Neural cell (in vitro differentiated cells): ENCODE measurements at regions not wholly inside any gene's neighbourhood (a gene's known extent, or its start where the extent isn't known, plus 50 kb on each side); places are given as distances from the start of the nearest gene placed in this dataset.

Source experiments
- H2AFZ ChIP-seq: fragments of 200-600, 300-800 bp; sonication (generic), shearing (Covaris generic); 2 replicates; pipeline ENCODE4 v1.6.0; 2014; ENCODE audit warnings: low read depth, mild to moderate bottlenecking, antibody characterized with exemption, low read length, moderate library complexity
- H3F3A ChIP-seq: fragments of 200-600 bp; shearing (Covaris generic); 2 replicates; pipeline ENCODE4 v1.6.1; 2016; ENCODE audit warnings: mild to moderate bottlenecking, moderate library complexity, mixed read lengths, antibody characterized with exemption, low read length; ENCODE audit not compliant: insufficient read depth, poor library complexity, severe bottlenecking
- H3K27ac ChIP-seq: fragments of 200-600, 300-800 bp; sonication (generic), shearing (Covaris generic); 2 replicates; pipeline ENCODE4 v1.5.1; 2014; ENCODE audit warnings: mild to moderate bottlenecking, low read length, moderate library complexity
- H3K27me3 ChIP-seq: fragments of 300-800, 200-600 bp; sonication (generic), shearing (Covaris generic); 2 replicates; pipeline ENCODE4 v1.6.0; 2014; ENCODE audit warnings: mild to moderate bottlenecking, low read depth, low read length, moderate library complexity; ENCODE audit not compliant: insufficient read depth
- H3K36me3 ChIP-seq: fragments of 300-800, 200-600 bp; sonication (generic), shearing (Covaris generic); 2 replicates; pipeline ENCODE4 v1.5.1; 2014; ENCODE audit warnings: mild to moderate bottlenecking, antibody characterized with exemption, low read length, moderate library complexity; ENCODE audit not compliant: insufficient read depth
- H3K4me2 ChIP-seq: fragments of 300-800, 200-600 bp; sonication (generic), shearing (Covaris generic); 2 replicates; pipeline ENCODE4 v1.6.0; 2014; ENCODE audit warnings: mild to moderate bottlenecking, low read length
- H3K4me3 ChIP-seq: fragments of 300-800, 200-600 bp; sonication (generic), shearing (Covaris generic); 2 replicates; pipeline ENCODE4 v1.5.1; 2014; ENCODE audit warnings: mild to moderate bottlenecking, low read length, moderate library complexity
- H3K79me2 ChIP-seq: fragments of 200-600 bp; shearing (Covaris generic); replicated peaks from 2 replicates; pipeline ENCODE4 v1.6.0; 2014; ENCODE audit warnings: mild to moderate bottlenecking, low read length, moderate library complexity; ENCODE audit not compliant: insufficient read depth
- H3K9ac ChIP-seq: fragments of 300-800, 200-600 bp; sonication (generic), shearing (Covaris generic); 2 replicates; pipeline ENCODE4 v1.6.1; 2016; ENCODE audit warnings: mild to moderate bottlenecking, low read length, mixed read lengths
- H3K9me2 ChIP-seq: fragments of 200-600 bp; shearing (Covaris generic); 2 replicates; pipeline ENCODE4 v1.6.1; 2016; ENCODE audit warnings: mild to moderate bottlenecking, low read length, mixed read lengths; ENCODE audit not compliant: insufficient read depth
- H3K9me3 ChIP-seq: fragments of 200-600, 300-800 bp; sonication (generic), shearing (Covaris generic); 2 replicates; pipeline ENCODE4 v1.6.1; 2016; ENCODE audit warnings: mild to moderate bottlenecking, mixed run types, low read length, moderate library complexity, mixed read lengths
- H4K20me1 ChIP-seq: fragments of 200-600 bp; shearing (Covaris generic); 2 replicates; pipeline ENCODE4 v1.6.1; 2016; ENCODE audit warnings: mild to moderate bottlenecking, mixed run types; ENCODE audit not compliant: insufficient read depth
- EP300 ChIP-seq: fragments of 450-650 bp; conservative IDR thresholded peaks from 2 replicates; pipeline ENCODE4 v1.6.1; 2014; ENCODE audit warnings: antibody characterized with exemption, mild to moderate bottlenecking, moderate library complexity; ENCODE audit not compliant: poor library complexity, severe bottlenecking
- EZH2 ChIP-seq: fragments of 200-600, 300-800 bp; shearing (Covaris generic), sonication (generic); IDR thresholded peaks from 2 replicates; pipeline ENCODE4 v1.6.1; 2014; ENCODE audit warnings: antibody characterized with exemption, low read length, borderline replicate concordance, mild to moderate bottlenecking; ENCODE audit not compliant: insufficient read depth, poor library complexity, severe bottlenecking
- MXI1 ChIP-seq: fragments of 450-650 bp; conservative IDR thresholded peaks from 2 replicates; pipeline ENCODE4 v1.6.1; 2014; ENCODE audit warnings: antibody characterized with exemption, mild to moderate bottlenecking; ENCODE audit not compliant: poor library complexity, severe bottlenecking
- POLR2AphosphoS5 ChIP-seq: IDR thresholded peaks from 2 replicates; pipeline ENCODE4 v1.6.1; 2012
- RAD21 ChIP-seq: fragments of 450-650 bp; conservative IDR thresholded peaks from 2 replicates; pipeline ENCODE4 v1.6.1; 2014; ENCODE audit warnings: antibody characterized with exemption, mild to moderate bottlenecking, moderate library complexity
- SMC3 ChIP-seq: fragments of 450-650 bp; conservative IDR thresholded peaks from 2 replicates; pipeline ENCODE4 v1.6.1; 2014; ENCODE audit warnings: antibody characterized with exemption, mild to moderate bottlenecking, moderate library complexity; ENCODE audit not compliant: poor library complexity
- TAF1 ChIP-seq: IDR thresholded peaks from 2 replicates; pipeline ENCODE4 v1.6.1; 2012; ENCODE audit warnings: low read depth
- TF ChIP-seq, protein P1 (sequence below): IDR thresholded peaks from 2 replicates; pipeline ENCODE4 v1.6.1; 2012; ENCODE audit warnings: borderline replicate concordance
- TF ChIP-seq, protein P2 (sequence below): fragments of 450-650 bp; IDR thresholded peaks from 2 replicates; pipeline ENCODE4 v1.5.1; 2014; ENCODE audit warnings: antibody characterized with exemption, mild to moderate bottlenecking, moderate library complexity; ENCODE audit not compliant: poor library complexity, severe bottlenecking

DNA sequence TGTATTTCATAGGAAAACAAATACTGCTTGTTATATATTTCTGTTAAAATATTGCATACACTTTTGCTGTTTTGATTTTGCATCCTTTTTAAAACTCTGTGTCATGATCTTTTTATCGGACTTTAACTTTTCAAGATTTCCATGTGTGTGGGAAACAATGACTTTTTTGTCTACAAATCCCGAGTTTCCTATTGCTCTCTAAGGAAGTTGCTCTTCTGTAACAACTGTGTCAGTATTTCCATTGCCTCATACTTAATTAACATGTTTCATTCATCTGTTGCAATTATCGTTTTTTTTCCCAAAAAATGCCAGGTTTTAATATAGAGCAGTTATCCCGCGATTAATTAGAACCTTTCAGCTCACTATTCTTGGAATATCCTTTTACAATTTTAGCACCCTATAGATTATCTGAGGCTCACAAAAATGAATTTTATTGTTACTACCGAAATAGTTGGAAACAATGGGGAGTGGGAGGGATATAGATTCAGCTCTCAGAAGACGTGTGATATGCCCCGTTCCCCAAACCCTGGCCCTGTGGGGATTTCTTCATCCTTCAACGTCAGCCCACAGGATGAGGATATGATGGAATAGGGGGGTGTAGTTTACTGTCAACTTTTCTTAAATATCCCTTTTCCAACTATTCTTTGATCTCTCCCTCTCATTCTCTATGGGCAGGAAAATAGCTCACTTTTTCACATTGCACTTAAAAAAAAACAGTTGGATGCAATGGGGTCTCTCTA, 297.6 kb upstream of the IGFBP3 start:
- H3K79me2 ChIP-seq = no peaks in the 10 kb centered on the region
- H3K4me3 ChIP-seq = no peak overlapping the region
- H3K9me3 ChIP-seq = no peaks in the 10 kb centered on the region
- H3F3A ChIP-seq = no peaks in the 10 kb centered on the region
- no peak overlapping the region for H2AFZ ChIP-seq
- H3K9ac ChIP-seq = no peak overlapping the region
- no peaks in the 10 kb centered on the region for H4K20me1 ChIP-seq
- no peak overlapping the region for H3K4me2 ChIP-seq
- H3K27me3 ChIP-seq = no peaks in the 10 kb centered on the region
- no peaks in the 10 kb centered on the region for H3K36me3 ChIP-seq
- no peaks in the 10 kb centered on the region for H3K9me2 ChIP-seq
- no peak overlapping the region for H3K27ac ChIP-seq
- TF ChIP-seq MXI1 (no peak), EP300 (no peak), EZH2 (no peak), POLR2AphosphoS5 (no peak), TAF1 (no peak), RAD21 (no peak), SMC3 (no peak)
- TF ChIP-seq, protein P1, sequence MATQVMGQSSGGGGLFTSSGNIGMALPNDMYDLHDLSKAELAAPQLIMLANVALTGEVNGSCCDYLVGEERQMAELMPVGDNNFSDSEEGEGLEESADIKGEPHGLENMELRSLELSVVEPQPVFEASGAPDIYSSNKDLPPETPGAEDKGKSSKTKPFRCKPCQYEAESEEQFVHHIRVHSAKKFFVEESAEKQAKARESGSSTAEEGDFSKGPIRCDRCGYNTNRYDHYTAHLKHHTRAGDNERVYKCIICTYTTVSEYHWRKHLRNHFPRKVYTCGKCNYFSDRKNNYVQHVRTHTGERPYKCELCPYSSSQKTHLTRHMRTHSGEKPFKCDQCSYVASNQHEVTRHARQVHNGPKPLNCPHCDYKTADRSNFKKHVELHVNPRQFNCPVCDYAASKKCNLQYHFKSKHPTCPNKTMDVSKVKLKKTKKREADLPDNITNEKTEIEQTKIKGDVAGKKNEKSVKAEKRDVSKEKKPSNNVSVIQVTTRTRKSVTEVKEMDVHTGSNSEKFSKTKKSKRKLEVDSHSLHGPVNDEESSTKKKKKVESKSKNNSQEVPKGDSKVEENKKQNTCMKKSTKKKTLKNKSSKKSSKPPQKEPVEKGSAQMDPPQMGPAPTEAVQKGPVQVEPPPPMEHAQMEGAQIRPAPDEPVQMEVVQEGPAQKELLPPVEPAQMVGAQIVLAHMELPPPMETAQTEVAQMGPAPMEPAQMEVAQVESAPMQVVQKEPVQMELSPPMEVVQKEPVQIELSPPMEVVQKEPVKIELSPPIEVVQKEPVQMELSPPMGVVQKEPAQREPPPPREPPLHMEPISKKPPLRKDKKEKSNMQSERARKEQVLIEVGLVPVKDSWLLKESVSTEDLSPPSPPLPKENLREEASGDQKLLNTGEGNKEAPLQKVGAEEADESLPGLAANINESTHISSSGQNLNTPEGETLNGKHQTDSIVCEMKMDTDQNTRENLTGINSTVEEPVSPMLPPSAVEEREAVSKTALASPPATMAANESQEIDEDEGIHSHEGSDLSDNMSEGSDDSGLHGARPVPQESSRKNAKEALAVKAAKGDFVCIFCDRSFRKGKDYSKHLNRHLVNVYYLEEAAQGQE = no peak
- TF ChIP-seq, protein P2, sequence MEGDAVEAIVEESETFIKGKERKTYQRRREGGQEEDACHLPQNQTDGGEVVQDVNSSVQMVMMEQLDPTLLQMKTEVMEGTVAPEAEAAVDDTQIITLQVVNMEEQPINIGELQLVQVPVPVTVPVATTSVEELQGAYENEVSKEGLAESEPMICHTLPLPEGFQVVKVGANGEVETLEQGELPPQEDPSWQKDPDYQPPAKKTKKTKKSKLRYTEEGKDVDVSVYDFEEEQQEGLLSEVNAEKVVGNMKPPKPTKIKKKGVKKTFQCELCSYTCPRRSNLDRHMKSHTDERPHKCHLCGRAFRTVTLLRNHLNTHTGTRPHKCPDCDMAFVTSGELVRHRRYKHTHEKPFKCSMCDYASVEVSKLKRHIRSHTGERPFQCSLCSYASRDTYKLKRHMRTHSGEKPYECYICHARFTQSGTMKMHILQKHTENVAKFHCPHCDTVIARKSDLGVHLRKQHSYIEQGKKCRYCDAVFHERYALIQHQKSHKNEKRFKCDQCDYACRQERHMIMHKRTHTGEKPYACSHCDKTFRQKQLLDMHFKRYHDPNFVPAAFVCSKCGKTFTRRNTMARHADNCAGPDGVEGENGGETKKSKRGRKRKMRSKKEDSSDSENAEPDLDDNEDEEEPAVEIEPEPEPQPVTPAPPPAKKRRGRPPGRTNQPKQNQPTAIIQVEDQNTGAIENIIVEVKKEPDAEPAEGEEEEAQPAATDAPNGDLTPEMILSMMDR = no peak

DNA sequence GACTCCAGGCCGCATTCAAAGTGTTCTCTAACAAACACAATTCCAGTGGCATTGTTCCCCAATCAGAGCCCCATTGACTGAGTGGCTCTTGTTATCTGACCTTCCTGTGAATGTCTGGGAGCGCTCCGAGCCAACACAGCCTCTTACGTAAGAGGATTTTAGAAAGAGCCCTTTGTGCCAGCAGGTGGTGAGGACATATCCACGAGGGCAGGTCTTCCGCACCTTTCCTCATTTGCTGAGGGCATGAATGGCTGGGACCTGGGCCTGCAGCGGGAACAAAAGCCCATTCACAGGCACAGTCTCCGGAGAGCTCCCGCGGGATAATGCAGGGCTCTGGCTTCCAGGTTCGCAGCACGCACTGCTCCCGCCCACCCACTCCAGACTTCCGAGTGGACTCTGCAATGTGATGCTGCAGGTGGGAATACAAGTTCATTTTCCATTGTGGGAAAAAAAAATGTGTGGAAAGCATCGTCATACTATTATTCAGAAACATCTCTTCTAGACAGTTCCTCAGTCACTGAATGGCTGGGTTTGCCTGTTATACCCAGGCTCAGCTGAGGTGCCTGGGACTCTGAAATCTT, 295.0 kb upstream of the IGFBP3 start:
- no peaks in the 10 kb centered on the region for H3F3A ChIP-seq
- H3K9me2 ChIP-seq = no peaks in the 10 kb centered on the region
- no peaks in the 10 kb centered on the region for H3K79me2 ChIP-seq
- no peak overlapping the region for H3K4me2 ChIP-seq
- H4K20me1 ChIP-seq = no peaks in the 10 kb centered on the region
- H3K36me3 ChIP-seq = no peaks in the 10 kb centered on the region
- no peaks in the 10 kb centered on the region for H3K9me3 ChIP-seq
- no peak overlapping the region for H3K27ac ChIP-seq
- H3K9ac ChIP-seq = no peak overlapping the region
- H3K27me3 ChIP-seq = no peaks in the 10 kb centered on the region
- TF ChIP-seq, protein P1 = no peak
- TF ChIP-seq POLR2AphosphoS5 (no peak), MXI1 (no peak), EZH2 (no peak), EP300 (no peak), RAD21 (no peak), SMC3 (no peak), TAF1 (no peak)
- TF ChIP-seq, protein P2 = no peak
- no peak overlapping the region for H3K4me3 ChIP-seq
- H2AFZ ChIP-seq = no peak overlapping the region
